ENCODE measurements at regions not wholly inside any gene's neighbourhood (a gene's known extent, or its start where the extent isn't known, plus 50 kb on each side); places are given as distances from the start of the nearest gene placed in this dataset.

DNA sequence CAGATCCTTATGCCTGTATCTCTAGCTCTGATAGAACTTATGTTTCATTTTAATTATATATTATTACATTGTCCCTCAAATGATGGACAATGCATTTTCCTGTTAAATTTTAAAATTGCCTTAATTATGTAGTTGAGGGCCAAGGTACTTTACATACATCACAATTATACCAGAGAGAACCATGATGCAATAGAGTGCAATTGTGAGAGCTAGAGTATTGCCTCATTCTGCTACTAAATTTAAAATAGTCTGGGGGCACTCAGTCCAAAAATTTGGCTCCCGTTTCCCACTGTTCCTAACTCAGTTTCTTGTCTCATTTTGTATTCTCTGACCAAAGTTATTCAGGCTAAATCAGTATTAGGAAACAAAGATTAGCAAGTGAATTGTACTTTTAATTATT, 378.5 kb upstream of the ZFP42 start:
- Histone ChIP-seq H3K36me3 (ENCODE audit: insufficient read depth, insufficient read length, low read length) (no peaks in the 10 kb centered on the region), H3K27me3 (ENCODE audit: insufficient read depth, insufficient read length) (no peaks in the 10 kb centered on the region), H3K9me3 (ENCODE audit: insufficient read depth, low read length) (no peaks in the 10 kb centered on the region), H3K4me3 (ENCODE audit: insufficient read length, low read depth) (no peak overlapping the region), H3K4me1 (ENCODE audit: insufficient read depth, insufficient read length) (no peaks in the 10 kb centered on the region), H3K9ac (ENCODE audit: insufficient read length, low read depth) (no peak overlapping the region)
- TF ChIP-seq SUZ12 (IDR thresholded peaks at IDR 0.05; ENCODE audit: extremely low read depth, insufficient read depth, insufficient read length) (no peak), ZNF274 (IDR thresholded peaks at IDR 0.05; ENCODE audit: low read depth, low read length) (no peak), YY1 (IDR thresholded peaks at IDR 0.05; ENCODE audit: insufficient read depth, insufficient read length) (no peak)
- no peak for DNase-seq (ENCODE audit: low read depth, low spot score)

DNA sequence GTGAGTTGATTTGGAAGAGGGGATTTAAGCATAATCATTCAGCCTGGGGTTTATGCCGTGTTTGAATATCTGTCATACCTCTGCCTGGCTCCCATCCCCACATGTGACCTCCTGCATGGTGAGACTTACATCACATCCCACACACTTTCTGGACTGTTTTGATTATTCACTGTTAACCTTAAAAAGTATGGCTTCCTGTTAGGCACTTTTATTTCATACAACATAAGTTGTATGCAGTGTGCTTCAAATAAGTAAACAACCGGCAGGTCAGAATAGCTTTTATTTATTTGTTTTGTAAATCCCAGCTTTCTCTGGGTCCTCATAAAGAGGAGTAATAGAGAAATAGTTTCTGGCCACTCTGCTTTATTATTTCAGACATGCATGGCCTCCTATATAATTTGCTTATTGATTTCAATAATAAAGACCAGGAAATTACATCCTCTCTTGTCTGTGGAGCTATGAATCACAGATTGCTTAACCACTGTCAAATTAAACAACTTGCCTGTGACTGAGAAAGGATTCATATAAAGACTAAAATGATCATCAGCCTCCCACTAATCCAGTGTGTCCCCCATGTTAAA, 376.8 kb upstream of the ZFP42 start:
- H3K9ac ChIP-seq (ENCODE audit: insufficient read length, low read depth), result no peak overlapping the region
- no peaks in the 10 kb centered on the region for H3K4me1 ChIP-seq (ENCODE audit: insufficient read depth, insufficient read length)
- no peaks in the 10 kb centered on the region for H3K9me3 ChIP-seq (ENCODE audit: insufficient read depth, low read length)
- no peak for TF ChIP-seq YY1 (IDR thresholded peaks at IDR 0.05; ENCODE audit: insufficient read depth, insufficient read length)
- no peak for TF ChIP-seq SUZ12 (IDR thresholded peaks at IDR 0.05; ENCODE audit: extremely low read depth, insufficient read depth, insufficient read length)
- TF ChIP-seq ZNF274 (IDR thresholded peaks at IDR 0.05; ENCODE audit: low read depth, low read length), result no peak
- no peaks in the 10 kb centered on the region for H3K27me3 ChIP-seq (ENCODE audit: insufficient read depth, insufficient read length)
- H3K4me3 ChIP-seq (ENCODE audit: insufficient read length, low read depth), result no peak overlapping the region
- no peaks in the 10 kb centered on the region for H3K36me3 ChIP-seq (ENCODE audit: insufficient read depth, insufficient read length, low read length)
- DNase-seq (ENCODE audit: low read depth, low spot score), result no peak

DNA sequence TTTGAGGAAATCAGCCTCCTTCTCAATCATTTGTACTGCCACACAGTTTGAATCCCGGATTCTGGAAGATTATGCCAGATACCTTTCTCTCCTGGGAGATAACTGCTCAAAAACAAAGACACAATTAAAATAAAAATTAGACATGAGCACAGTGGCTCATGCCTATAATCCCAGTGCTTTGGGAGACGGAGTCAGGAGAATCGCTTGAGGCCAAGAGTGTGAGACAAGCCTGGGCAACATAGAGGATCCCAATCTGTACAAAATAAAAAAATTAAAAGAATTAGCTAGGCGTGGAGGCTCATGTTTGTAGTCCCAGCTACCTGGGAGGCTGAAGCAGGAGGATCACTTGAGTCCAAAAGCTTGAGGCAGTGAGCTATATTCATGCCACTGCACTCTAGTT, 376.3 kb upstream of the ZFP42 start:
- H3K27me3 ChIP-seq (ENCODE audit: insufficient read depth, insufficient read length), result no peaks in the 10 kb centered on the region
- no peaks in the 10 kb centered on the region for H3K36me3 ChIP-seq (ENCODE audit: insufficient read depth, insufficient read length, low read length)
- H3K4me1 ChIP-seq (ENCODE audit: insufficient read depth, insufficient read length), result no peaks in the 10 kb centered on the region
- H3K9me3 ChIP-seq (ENCODE audit: insufficient read depth, low read length), result no peaks in the 10 kb centered on the region
- no peak for TF ChIP-seq YY1 (IDR thresholded peaks at IDR 0.05; ENCODE audit: insufficient read depth, insufficient read length)
- no peak overlapping the region for H3K4me3 ChIP-seq (ENCODE audit: insufficient read length, low read depth)
- no peak overlapping the region for H3K9ac ChIP-seq (ENCODE audit: insufficient read length, low read depth)
- no peak for DNase-seq (ENCODE audit: low read depth, low spot score)

DNA sequence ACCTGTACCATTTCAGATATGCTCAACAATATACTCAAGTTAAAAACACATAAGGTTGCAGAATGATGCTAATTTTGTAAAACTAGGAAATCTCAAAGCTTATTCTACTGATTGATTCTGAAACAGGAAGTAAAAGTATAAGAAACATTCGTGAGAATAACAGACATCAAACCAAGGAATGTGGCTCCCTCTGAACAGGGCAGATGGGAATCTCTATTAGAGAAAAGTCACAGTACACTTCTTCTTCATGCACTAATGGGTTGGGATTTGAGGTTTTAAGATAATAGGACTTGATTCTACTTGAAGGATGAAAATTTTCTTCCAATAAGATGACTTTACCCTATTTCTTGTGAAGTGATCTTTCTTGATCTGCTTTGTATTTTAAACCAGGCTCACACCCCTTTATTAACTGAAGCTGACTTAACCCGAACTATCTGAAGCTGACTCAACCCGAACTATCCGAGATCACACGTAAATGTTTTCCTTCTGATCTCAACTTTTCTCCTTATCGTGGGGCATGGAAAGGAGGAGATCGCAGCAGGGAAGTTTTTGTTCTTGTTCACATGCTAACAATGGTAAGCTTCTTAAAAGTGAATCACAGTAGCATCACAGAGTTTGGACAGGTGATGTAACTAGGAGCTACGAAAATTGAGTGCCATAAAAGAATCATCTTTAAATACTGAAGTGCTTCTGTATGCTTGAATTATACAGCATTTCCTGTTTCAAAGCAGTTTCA, 363.1 kb upstream of the ZFP42 start:
- TF ChIP-seq SUZ12 (IDR thresholded peaks at IDR 0.05; ENCODE audit: extremely low read depth, insufficient read depth, insufficient read length) (no peak), ZNF274 (IDR thresholded peaks at IDR 0.05; ENCODE audit: low read depth, low read length) (no peak), YY1 (IDR thresholded peaks at IDR 0.05; ENCODE audit: insufficient read depth, insufficient read length) (no peak)
- no peaks in the 10 kb centered on the region for H3K4me1 ChIP-seq (ENCODE audit: insufficient read depth, insufficient read length)
- no peak overlapping the region for H3K9ac ChIP-seq (ENCODE audit: insufficient read length, low read depth)
- no peaks in the 10 kb centered on the region for H3K27me3 ChIP-seq (ENCODE audit: insufficient read depth, insufficient read length)
- no peaks in the 10 kb centered on the region for H3K36me3 ChIP-seq (ENCODE audit: insufficient read depth, insufficient read length, low read length)
- no peak for DNase-seq (ENCODE audit: low read depth, low spot score)
- H3K4me3 ChIP-seq (ENCODE audit: insufficient read length, low read depth), result no peak overlapping the region
- no peaks in the 10 kb centered on the region for H3K9me3 ChIP-seq (ENCODE audit: insufficient read depth, low read length)

DNA sequence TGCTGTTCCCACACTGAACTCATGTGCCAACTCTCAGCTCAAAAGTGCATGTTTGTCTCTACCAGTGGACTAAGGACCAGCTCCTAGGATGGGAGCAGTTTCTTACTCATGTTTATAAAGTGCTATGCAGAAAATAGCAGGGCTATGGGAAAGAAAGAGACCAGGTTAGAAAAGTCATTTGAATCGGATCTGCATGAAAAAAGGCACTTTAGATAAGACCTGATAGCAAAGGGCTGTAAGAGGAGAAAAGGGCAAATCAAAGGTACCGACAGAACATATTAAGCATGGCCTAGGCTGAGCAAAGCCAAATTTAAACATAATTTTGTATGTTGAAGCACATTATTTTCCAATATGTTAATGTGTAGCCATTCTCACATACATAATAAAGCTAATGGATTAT, 362.3 kb upstream of the ZFP42 start:
- no peaks in the 10 kb centered on the region for H3K36me3 ChIP-seq (ENCODE audit: insufficient read depth, insufficient read length, low read length)
- H3K27me3 ChIP-seq (ENCODE audit: insufficient read depth, insufficient read length), result no peaks in the 10 kb centered on the region
- H3K9ac ChIP-seq (ENCODE audit: insufficient read length, low read depth), result no peak overlapping the region
- DNase-seq (ENCODE audit: low read depth, low spot score), result no peak
- TF ChIP-seq SUZ12 (IDR thresholded peaks at IDR 0.05; ENCODE audit: extremely low read depth, insufficient read depth, insufficient read length) (no peak), ZNF274 (IDR thresholded peaks at IDR 0.05; ENCODE audit: low read depth, low read length) (no peak), YY1 (IDR thresholded peaks at IDR 0.05; ENCODE audit: insufficient read depth, insufficient read length) (no peak)
- no peak overlapping the region for H3K4me3 ChIP-seq (ENCODE audit: insufficient read length, low read depth)
- H3K9me3 ChIP-seq (ENCODE audit: insufficient read depth, low read length), result no peaks in the 10 kb centered on the region
- H3K4me1 ChIP-seq (ENCODE audit: insufficient read depth, insufficient read length), result no peaks in the 10 kb centered on the region

DNA sequence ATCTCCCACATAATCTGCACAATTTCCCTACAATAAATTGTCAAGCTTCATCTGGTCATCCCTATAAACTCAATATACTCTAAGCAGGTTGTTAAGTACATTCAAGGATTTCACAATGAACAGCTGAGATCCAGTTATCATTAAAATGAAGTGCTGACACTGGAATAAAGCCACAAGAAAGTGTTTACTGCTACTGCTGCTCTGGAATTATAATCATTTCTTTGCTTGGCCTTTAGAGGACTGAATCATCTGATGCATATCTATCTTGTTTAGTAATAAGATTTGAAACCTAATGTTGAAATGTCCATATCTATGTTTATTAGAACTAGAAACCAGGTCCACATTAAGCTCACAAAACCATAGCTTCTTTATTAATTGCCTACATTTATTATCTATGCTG, 338.6 kb upstream of the ZFP42 start:
- H3K27me3 ChIP-seq (ENCODE audit: insufficient read depth, insufficient read length), result no peaks in the 10 kb centered on the region
- H3K9me3 ChIP-seq (ENCODE audit: insufficient read depth, low read length), result no peaks in the 10 kb centered on the region; the same call in 1 of the 2 replicates
- no peak overlapping the region for H3K4me3 ChIP-seq (ENCODE audit: insufficient read length, low read depth)
- no peak for DNase-seq (ENCODE audit: low read depth, low spot score)
- no peaks in the 10 kb centered on the region for H3K36me3 ChIP-seq (ENCODE audit: insufficient read depth, insufficient read length, low read length)
- no peak for TF ChIP-seq SUZ12 (IDR thresholded peaks at IDR 0.05; ENCODE audit: extremely low read depth, insufficient read depth, insufficient read length)
- no peak for TF ChIP-seq YY1 (IDR thresholded peaks at IDR 0.05; ENCODE audit: insufficient read depth, insufficient read length)
- H3K4me1 ChIP-seq (ENCODE audit: insufficient read depth, insufficient read length), result no peaks in the 10 kb centered on the region
- no peak overlapping the region for H3K9ac ChIP-seq (ENCODE audit: insufficient read length, low read depth)

DNA sequence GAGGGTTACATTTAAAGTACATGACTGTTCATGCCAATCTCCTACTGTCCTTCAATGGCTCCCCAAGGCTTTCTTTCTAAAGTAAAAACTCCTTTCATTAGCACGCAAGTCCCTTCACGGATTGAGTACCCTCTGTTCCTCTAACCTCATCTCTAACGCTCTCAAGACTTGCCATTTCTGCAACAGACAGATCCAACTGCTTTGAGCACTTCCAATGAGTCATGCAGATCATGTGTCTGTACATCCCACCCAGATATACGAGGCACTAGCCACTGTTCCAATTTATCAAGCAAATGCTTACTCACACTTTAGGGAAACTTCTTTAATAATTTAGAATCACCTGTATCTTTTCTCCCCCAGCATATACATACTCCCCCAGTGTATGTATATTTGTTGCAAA, 332.5 kb upstream of the ZFP42 start:
- no peak for DNase-seq (ENCODE audit: low read depth, low spot score)
- TF ChIP-seq SUZ12 (IDR thresholded peaks at IDR 0.05; ENCODE audit: extremely low read depth, insufficient read depth, insufficient read length) (no peak), ZNF274 (IDR thresholded peaks at IDR 0.05; ENCODE audit: low read depth, low read length) (no peak), YY1 (IDR thresholded peaks at IDR 0.05; ENCODE audit: insufficient read depth, insufficient read length) (no peak)
- Histone ChIP-seq H3K9ac (ENCODE audit: insufficient read length, low read depth) (no peak overlapping the region), H3K4me1 (ENCODE audit: insufficient read depth, insufficient read length) (no peaks in the 10 kb centered on the region), H3K4me3 (ENCODE audit: insufficient read length, low read depth) (no peak overlapping the region), H3K27me3 (ENCODE audit: insufficient read depth, insufficient read length) (no peaks in the 10 kb centered on the region), H3K36me3 (ENCODE audit: insufficient read depth, insufficient read length, low read length) (no peaks in the 10 kb centered on the region), H3K9me3 (ENCODE audit: insufficient read depth, low read length) (no peaks in the 10 kb centered on the region; the same call in 1 of the 2 replicates)

Data from NT2/D1 (cell line).